GM10248 (cell line): ENCODE measurements at regions not wholly inside any gene's neighbourhood (a gene's known extent, or its start where the extent isn't known, plus 50 kb on each side); places are given as distances from the start of the nearest gene placed in this dataset.
"Not testable (repeated sequence)": the region's sequence is repeated elsewhere in the genome, so short reads cannot be mapped to it uniquely, and the experiment has no call there.

Experiments
- CTCF ChIA-PET: fragments of 300-600 bp; sonication (Branson Sonifier 250); formaldehyde crosslinking; extraction: SDS; loops from one replicate; lab custom pipeline; 2021; ENCODE audit warnings: antibody characterized with exemption; lab: Yijun Ruan, JAX
- POLR2A ChIA-PET: fragments of 350-650 bp; sonication (Branson Sonifier 250); formaldehyde crosslinking; extraction: SDS; loops from one replicate; lab custom pipeline; 2020; ENCODE audit warnings: antibody characterized with exemption; lab: Yijun Ruan, JAX
- DNase-seq: peaks from one replicate; pipeline ENCODE4 v3.0.0; 2012; ENCODE audit errors: extremely low spot score
- CTCF ChIP-seq: IDR thresholded peaks from 2 replicates; pipeline ENCODE4 v1.5.1; 2012; ENCODE audit warnings: mild to moderate bottlenecking, low read depth; ENCODE audit errors: extremely low read depth, missing control alignments, control extremely low read depth

DNA sequence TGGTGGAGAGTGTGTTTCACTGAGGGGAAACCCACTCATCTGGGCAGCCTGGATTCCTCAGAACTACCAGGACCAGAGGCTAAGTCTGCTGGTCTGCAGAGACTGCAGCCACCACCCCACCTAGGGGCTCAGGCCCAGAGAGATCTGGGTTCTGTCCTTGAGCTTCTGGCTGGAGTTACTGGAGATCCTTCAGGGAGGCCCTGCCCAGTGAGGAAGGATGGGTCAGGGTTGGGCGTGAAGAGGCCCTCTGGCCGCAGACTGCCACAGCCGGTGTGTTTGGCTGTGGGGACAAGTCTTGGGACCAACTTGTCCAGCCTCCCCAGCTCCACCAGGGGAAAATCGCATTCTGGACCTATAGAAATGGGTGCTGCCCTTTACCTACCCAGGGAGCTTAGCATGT lies 235.3 kb upstream of the CBLB start:
- ChIA-PET CTCF (no interaction called here), POLR2A (no interaction called here)
- TF ChIP-seq CTCF, result no peak
- DNase-seq, result no peak

DNA sequence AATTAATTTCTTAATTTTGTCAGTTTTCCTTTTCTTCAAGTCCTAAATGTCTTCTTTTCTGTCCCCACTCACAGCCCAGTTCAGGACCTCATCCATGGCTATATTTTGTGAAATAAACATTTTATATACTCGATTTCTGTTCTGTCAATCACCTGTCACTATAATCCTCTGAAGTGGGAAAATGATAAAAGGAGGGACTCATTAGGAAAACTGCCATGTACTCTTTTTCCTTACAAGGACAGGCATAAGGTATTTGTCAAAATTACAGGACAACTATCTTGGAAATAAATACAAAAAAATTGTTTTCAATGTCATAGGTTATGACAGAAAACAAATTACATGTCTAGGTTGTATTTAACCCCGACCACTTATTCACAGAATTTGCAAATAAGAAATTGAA lies 240.1 kb upstream of the CBLB start:
- ChIA-PET POLR2A (no interaction called here), CTCF (no interaction called here)
- DNase-seq, result no peak
- no peak for TF ChIP-seq CTCF

- POLR2A ChIA-PET, CTCF ChIA-PET, DNase-seq: not testable (repeated sequence)
Observed at GRCh38 chr3:106112561-106112960, 243.7 kb upstream of the CBLB start.

- no peak for DNase-seq
- TF ChIP-seq CTCF, result no peak
- ChIA-PET CTCF (no interaction called here), POLR2A (no interaction called here)
Observed at GRCh38 chr3:106113747-106114146, 244.9 kb upstream of the CBLB start.

GRCh38 chr3:106114220-106114619 lies 245.4 kb upstream of the CBLB start:
- CTCF ChIA-PET, result no interaction called here
- POLR2A ChIA-PET, result no interaction called here
- no peak for DNase-seq
- TF ChIP-seq CTCF, result no peak

DNA sequence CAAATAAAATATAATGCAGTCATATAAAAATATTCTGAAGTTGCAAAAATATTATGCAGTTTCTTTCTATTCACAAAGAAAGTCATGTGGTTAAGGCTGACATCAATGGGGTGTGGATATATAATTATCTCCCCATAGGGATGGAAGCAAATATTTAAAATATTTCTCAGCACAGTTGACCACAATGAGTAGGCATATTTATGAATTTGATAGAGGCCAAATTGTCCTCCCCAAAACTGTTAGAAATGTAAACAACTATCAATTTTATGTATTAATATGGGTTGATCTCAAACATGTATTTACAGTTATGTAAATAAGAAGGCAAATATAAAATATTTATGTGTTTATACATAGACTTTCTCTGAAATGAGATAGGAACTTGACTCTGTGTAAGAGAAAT lies 246.0 kb upstream of the CBLB start:
- POLR2A ChIA-PET, result no interaction called here

DNA sequence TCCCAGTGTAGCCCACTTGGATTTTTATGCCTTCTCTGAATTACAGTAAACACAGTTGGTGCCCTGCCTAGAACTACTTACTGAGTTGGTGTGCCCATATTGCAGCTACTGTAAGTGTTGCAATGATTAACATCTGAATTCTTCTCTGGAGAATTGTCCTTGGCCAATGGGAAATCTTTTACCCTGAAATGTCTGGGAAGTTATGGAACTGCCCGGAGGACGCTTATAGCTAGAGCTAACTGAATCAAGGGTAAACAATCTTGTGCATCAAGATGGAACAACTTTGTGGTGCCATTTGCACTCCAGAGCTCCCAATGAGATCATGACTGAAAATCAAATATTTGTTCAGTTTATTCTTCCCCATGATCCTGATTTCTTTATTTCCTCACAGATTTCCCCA lies 246.7 kb upstream of the CBLB start:
- ChIA-PET POLR2A (no interaction called here), CTCF (no interaction called here)
- no peak for DNase-seq
- no peak for TF ChIP-seq CTCF

More for the DNA sequence above, 246.0 kb upstream of the CBLB start:
- CTCF ChIA-PET, result no interaction called here
- no peak for TF ChIP-seq CTCF
- no peak for DNase-seq
